ENCODE measurements at regions not wholly inside any gene's neighbourhood (a gene's known extent, or its start where the extent isn't known, plus 50 kb on each side); places are given as distances from the start of the nearest gene placed in this dataset.

- TF ChIP-seq CTCF (IDR thresholded peaks at IDR 0.05; ENCODE audit: insufficient read depth, low read depth, low read length, missing control alignments), result no peak
- DNase-seq (ENCODE audit: low read depth), result no peak
- no peak overlapping the region for H3K4me3 ChIP-seq (ENCODE audit: low read length)
Observed at GRCh38 chr5:170159947-170160346, 54.2 kb downstream of the FOXI1 start.

GRCh38 chr5:170161069-170161468 lies 55.4 kb downstream of the FOXI1 start:
- TF ChIP-seq CTCF (IDR thresholded peaks at IDR 0.05; ENCODE audit: insufficient read depth, low read depth, low read length, missing control alignments), result no peak
- no peak overlapping the region for H3K4me3 ChIP-seq (ENCODE audit: low read length)
- DNase-seq (ENCODE audit: low read depth), result no peak

- TF ChIP-seq CTCF (IDR thresholded peaks at IDR 0.05; ENCODE audit: insufficient read depth, low read depth, low read length, missing control alignments), result no peak
- DNase-seq (ENCODE audit: low read depth), result no peak
- H3K4me3 ChIP-seq (ENCODE audit: low read length), result no peak overlapping the region
Observed at GRCh38 chr5:170162631-170163321, 57.1 kb downstream of the FOXI1 start.

GRCh38 chr5:170164087-170164486 lies 58.4 kb downstream of the FOXI1 start:
- no peak for TF ChIP-seq CTCF (IDR thresholded peaks at IDR 0.05; ENCODE audit: insufficient read depth, low read depth, low read length, missing control alignments)
- H3K4me3 ChIP-seq (ENCODE audit: low read length), result no peak overlapping the region
- no peak for DNase-seq (ENCODE audit: low read depth)

GRCh38 chr5:170164921-170165320 lies 59.2 kb downstream of the FOXI1 start:
- no peak overlapping the region for H3K4me3 ChIP-seq (ENCODE audit: low read length)
- DNase-seq (ENCODE audit: low read depth), result no peak
- TF ChIP-seq CTCF (IDR thresholded peaks at IDR 0.05; ENCODE audit: insufficient read depth, low read depth, low read length, missing control alignments), result no peak

- DNase-seq (ENCODE audit: low read depth), result no peak
- no peak for TF ChIP-seq CTCF (IDR thresholded peaks at IDR 0.05; ENCODE audit: insufficient read depth, low read depth, low read length, missing control alignments)
- H3K4me3 ChIP-seq (ENCODE audit: low read length), result no peak overlapping the region
Observed at GRCh38 chr5:170166101-170166500, 60.4 kb downstream of the FOXI1 start.

GRCh38 chr5:170168002-170168401 lies 62.3 kb downstream of the FOXI1 start:
- no peak overlapping the region for H3K4me3 ChIP-seq (ENCODE audit: low read length)
- no peak for TF ChIP-seq CTCF (IDR thresholded peaks at IDR 0.05; ENCODE audit: insufficient read depth, low read depth, low read length, missing control alignments)
- no peak for DNase-seq (ENCODE audit: low read depth)
